GM19328 (cell line): ENCODE measurements at regions not wholly inside any gene's neighbourhood (a gene's known extent, or its start where the extent isn't known, plus 50 kb on each side); places are given as distances from the start of the nearest gene placed in this dataset.

Source experiments
- ATAC-seq: cut with Tn5 transposase; IDR thresholded peaks from one replicate; pipeline ENCODE4 v1.9.1; 2021; ENCODE audit warnings: mild to moderate bottlenecking, moderate library complexity; ENCODE audit not compliant: unreplicated experiment

DNA sequence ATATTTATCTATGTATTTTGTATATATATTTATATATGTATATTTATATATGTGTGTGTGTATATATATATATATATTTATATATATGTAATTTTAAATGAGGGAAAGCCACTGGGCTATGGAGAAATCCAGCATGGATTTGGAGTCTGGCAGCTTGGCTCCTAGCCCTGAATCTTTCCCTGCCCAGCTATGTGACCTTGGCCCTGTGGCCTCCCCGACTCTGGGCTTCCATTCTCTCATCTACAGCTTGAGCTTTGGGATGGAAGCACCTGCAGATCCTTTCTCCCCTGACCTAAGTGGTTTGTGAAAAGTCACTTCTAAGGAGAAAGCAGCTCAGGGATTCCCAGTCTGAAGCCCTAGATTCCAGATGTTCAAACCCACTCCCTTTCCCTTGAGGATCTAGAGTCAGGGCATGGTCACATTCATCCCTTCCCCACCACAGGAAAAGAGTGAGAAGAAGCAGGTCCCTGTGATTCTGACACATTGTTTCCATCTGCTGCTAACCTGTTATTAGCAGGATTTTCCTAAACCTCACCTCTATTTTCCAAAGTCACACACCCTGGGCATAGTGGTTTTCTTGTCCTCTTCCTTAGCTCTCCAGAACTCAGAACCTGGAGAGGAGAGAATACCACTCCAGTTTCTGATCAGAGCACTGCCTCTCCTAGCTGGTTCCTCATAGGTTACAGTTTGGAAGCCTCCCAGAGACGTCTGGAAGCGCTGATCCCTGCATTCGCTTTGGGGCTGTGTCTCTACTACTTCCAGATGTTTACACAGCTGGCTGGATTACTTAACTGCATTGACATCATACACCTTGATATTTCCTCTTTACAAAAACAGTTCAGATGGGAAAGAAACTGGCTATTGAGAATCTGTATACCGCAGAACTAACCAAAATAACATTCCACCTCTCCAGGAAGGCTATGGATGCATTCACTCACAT is 327.5 kb upstream of the ZMIZ1 start:
- no peak for ATAC-seq

DNA sequence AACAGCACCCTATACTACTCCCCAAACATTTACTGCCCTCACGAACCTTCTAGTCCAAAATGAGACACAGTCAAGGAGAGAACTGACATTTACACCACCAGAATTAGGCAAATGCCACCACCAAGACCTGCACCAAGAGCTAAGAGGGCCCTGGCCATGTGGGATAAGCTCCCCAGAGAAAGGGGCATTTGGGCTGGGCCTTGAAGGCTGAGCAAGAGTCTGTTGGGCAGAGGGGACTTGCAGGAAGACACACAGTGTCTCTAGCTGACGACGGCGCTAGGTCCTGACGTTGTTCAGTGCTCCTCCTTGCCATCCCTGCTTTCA is 326.4 kb upstream of the ZMIZ1 start:
- no peak for ATAC-seq

GRCh38 chr10:78742730-78743615 is 325.8 kb upstream of the ZMIZ1 start:
- no peak for ATAC-seq

- no peak for ATAC-seq
Observed at GRCh38 chr10:78744056-78744455, 324.7 kb upstream of the ZMIZ1 start.

GRCh38 chr10:78744491-78745090 is 324.2 kb upstream of the ZMIZ1 start:
- no peak for ATAC-seq

DNA sequence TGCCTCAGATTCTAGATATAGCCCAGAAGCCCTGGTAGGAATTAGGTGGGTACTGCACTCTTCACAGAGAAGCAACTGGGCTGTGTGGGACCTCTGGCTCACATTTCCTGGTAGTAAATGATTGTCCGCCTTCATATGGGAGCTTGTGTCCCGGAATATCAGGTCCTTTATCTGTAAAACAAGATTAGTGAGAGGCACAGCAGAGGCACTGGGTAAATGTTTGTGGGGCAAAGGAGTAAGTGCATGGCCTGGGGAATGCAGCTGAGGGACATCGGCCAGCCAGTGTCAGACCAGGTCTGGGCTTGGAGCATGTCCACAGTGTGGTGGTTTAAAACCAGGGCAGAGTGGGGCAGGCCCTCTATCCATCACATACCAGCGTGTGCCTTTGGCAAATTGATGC is 323.3 kb upstream of the ZMIZ1 start:
- no peak for ATAC-seq

DNA sequence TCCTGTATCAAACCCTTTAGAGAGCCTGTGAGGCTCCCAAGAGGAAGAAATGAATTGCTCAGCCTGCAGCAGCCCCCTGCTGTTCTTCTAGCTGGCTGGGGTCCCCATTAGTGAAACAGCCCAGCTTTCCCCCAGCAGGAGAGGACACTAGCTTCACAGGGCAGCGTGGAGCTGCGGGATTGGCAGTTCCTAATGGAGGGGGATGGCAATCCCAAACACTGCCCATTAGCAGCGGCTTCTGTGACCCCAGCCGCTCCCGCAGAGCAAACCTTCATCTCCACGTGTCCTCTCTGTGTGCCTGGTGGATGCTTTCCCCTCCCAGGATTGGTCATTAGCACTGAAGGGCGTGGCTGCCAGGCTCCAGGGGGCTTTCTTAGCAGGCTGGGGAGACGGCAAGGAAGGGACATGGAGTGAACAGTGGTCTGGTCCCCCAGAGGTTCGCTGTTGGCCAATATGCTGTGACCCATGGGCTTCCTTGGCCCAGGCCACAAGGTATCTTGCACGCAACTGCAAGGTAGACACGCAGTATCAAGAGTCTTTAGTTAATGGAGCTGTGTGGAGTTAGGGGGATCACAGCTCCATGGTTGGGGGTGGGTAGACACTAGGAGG is 322.5 kb upstream of the ZMIZ1 start:
- ATAC-seq: no peak

GRCh38 chr10:78747401-78748234 is 321.1 kb upstream of the ZMIZ1 start:
- no peak for ATAC-seq

DNA sequence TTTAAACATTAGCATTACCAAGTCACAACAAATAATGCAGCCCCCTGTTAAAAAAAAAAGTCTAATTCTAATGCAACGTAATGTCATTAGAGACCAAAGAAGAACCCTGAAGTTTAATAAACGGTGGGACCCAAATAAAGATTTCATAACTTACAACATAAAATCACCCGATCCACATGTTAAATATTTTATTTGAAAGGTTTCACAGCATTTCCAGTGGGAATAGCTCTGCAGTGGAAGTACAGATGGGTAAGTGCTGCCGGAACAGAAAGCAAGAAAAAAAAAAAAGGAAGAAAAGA is 320.6 kb upstream of the ZMIZ1 start:
- no peak for ATAC-seq

DNA sequence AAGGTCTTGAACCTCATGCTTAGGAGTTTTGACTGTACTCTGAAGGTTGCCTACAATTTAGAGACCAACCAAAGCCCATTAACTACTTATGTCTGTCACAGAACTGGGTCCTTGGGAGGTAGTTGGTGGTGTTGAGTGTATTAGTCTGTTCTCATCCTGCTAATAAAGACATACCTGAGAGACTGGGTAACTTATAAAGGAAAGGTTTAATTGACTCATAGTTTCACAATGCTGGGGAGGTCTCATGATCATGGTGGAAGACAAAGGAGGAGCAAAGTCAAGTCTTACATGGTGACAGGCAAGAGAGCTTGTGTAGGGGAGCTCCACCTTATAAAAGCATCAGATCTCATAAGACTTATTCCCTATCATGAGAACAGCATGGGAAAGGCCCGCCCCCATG is 319.6 kb upstream of the ZMIZ1 start:
- no peak for ATAC-seq

DNA sequence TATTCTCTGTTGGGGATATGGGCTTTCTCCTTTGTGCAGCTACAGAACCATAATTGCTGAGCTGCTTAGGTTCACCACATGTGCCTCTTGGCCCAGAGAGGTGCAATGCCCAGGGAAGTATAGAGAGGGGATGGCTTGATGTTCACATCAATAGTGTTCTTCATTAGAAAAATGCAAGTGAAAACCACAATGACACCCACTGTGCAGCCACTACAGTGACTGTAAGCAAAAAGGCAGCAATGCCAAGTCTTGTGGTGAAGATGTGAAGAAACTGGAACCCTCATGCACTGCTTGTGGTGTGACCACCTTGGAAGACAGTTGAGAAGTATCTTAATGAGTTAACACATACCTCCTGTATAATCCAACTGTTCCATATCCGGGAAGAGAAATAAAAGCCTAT is 318.9 kb upstream of the ZMIZ1 start:
- ATAC-seq: no peak

DNA sequence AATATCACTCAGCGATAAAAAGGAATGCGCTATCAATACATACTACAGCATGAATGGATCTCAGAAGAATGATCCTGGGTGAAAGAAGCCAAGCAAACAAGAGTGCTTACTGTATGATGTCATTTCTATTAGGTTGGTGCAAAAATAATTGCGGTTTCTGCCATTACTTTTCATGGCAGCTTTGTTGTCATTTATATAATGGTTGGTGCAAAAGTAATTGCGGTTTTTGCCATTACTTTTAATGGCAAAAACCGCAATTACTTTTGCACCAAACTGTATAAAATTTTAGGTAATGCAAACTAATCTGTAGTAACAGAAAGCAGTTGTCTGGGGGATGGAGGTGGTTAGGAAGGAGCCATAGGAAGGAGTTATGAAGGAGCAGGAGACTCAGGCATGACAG is 318.3 kb upstream of the ZMIZ1 start:
- no peak for ATAC-seq

DNA sequence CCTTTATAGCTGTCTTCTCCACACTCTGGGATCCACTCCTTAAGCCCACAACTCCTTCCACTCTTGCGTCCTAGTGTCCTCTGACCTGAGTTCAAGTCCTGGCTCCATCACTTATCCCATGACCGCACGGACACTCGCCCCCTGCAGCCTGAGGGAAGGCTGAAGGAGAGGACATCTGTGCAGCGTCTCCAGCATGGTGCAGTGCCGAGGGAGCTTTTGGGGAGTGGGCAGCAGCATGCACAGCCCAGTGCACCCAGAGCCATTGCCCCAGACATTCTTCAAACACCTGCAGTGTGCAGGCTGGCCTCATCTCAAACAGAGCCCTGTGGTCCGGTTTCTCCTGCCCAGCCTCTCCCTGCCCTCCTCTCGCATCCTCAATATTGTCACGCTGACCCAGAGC is 317.1 kb upstream of the ZMIZ1 start:
- ATAC-seq: no peak

DNA sequence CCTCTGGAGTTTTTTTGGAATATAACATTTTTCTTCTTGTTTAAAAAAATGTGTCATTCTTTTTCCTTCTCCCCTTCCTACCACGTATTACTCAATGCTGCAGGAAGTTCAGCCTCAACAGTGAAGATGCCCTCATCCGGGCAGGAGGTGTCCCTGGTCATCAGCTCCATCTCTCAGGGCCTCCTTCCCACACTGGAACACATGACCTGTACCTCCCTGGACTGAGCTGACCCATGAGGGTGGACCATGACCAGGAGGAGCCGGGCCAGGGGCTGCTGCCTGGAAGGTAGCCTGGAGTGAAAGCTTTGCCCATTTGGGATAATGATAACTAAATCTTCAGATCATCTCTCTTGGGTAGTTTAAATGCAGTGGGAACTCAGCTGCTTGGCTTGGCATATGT is 316.5 kb upstream of the ZMIZ1 start:
- no peak for ATAC-seq

- no peak for ATAC-seq
Observed at GRCh38 chr10:78752708-78753107, 316.1 kb upstream of the ZMIZ1 start.

DNA sequence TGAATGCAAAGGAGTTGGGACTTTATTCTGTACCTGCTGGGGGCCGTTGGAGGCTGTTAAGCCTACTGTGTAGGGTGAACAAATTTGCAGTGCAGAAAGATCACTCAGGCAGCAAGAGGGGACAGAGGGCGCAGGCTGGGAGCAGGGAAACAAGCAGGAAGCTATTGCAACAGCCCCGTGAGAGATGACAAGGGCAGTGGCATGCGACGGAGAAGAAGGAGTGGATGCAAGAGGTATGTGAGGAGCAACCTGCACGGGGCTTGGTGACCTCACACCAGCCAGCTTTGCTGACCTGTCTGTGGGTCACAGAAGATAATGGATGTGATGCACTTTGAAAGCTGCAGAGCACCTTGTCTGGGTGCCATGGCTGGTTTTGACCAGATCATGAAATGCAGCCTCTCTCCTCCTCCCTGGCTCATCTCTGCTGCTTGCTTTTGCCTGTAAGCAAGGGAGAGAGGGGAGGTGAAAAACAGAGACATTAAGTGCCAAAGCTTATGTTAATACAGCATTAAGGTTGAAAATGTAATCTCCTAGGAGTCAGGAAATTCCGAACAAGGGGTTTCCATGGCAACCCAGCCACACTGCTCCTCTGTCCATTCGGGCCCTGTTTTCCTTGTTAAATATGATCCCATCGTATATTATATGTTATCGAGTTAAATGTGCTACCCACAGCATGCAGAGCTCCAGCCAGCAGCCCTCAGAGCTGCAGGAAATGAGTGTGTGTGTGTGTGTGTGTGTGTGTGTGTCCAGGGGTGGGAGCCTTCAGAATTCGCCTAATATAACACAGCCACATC is 314.3 kb upstream of the ZMIZ1 start:
- no peak for ATAC-seq

DNA sequence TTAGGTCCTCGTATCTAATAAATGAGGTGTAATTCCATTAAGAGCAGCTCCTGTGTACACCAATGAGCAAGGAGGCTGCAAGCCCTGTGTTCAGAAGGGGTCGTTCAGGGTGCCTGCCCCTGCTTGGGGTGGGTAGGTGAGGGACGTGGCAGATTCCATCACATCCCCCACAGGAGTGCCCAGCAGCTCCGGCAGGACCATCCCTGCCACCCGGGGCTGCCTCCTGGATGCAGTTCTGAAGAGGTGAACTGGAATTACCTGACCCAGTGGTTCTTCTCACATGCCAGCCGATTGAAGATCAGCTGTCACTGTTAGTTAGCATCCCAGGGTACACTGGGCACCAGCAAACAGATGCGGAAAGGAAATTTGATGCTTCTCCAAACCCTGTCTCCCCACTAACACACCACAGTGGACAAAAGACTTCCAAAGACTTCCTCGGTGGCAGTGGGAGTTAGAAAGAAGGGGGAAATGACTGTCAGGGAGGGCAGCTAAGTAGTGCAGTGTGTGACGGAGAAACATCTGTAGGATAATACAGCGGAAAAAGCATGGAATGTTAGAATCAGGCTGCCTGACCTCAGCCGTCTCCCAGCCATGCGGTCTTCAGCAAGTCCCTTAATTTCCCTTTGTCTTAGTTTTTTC is 313.6 kb upstream of the ZMIZ1 start:
- ATAC-seq: no peak

GRCh38 chr10:78755877-78756455 is 312.8 kb upstream of the ZMIZ1 start:
- ATAC-seq: no peak
